Stimulated activated memory B cell treated with anti-CD40 and anti-IgM and Interleukin-4, amounts not matched to agents 10 μg/mL and 1 μg/mL and 100 μg/mL, for 72 hours (primary cell): ENCODE measurements at regions not wholly inside any gene's neighbourhood (a gene's known extent, or its start where the extent isn't known, plus 50 kb on each side); places are given as distances from the start of the nearest gene placed in this dataset.

ENCODE experiments used
- ATAC-seq: fragments of 150-1000 bp; cut with Tn5 transposase; 2 replicates; pipeline ENCODE4 v1.10.0; 2021
- H3K27ac Mint-ChIP-seq: one replicate; pipeline ENCODE4 v1.8.0; 2022; ENCODE audit warnings: mild to moderate bottlenecking, mixed read lengths
- H3K27me3 Mint-ChIP-seq: one replicate; pipeline ENCODE4 v1.8.0; 2022; ENCODE audit warnings: mixed read lengths
- H3K36me3 Mint-ChIP-seq: one replicate; pipeline ENCODE4 v1.8.0; 2022; ENCODE audit warnings: mixed read lengths
- H3K4me1 Mint-ChIP-seq: one replicate; pipeline ENCODE4 v1.8.0; 2022; ENCODE audit warnings: mixed read lengths
- H3K4me3 Mint-ChIP-seq: one replicate; pipeline ENCODE4 v1.8.0; 2022; ENCODE audit warnings: mild to moderate bottlenecking, moderate library complexity, mixed read lengths
- H3K9me3 Mint-ChIP-seq: one replicate; pipeline ENCODE4 v1.8.0; 2022; ENCODE audit warnings: mixed read lengths

DNA sequence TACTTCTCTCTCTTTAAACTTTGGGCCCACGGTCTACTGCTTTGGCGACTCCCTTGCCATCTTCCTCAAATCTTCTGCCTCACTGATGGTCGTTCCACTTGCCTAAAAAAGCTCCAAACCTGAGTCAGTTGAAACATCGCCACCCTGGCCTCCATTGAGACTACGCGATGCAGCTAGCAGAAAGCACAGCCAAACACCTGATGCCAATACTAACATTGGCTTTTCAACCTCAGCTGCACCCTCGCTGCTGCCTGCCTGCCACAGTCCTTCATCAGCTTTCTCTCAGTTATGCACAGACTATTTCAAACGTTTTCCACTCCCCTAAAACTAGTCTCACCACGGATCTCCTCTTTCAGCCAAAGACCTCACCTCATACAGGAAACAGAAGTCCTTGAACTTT lies 214.2 kb upstream of the TMCO5A start:
- Mint-ChIP-seq H3K9me3 (no peaks in the 10 kb centered on the region), H3K27ac (no peak overlapping the region), H3K27me3 (no peaks in the 10 kb centered on the region), H3K4me1 (no peaks in the 10 kb centered on the region), H3K4me3 (no peak overlapping the region), H3K36me3 (no peaks in the 10 kb centered on the region)
- no peak for ATAC-seq

GRCh38 chr15:37731146-37731746 lies 203.2 kb upstream of the TMCO5A start:
- Mint-ChIP-seq H3K4me1 (no peaks in the 10 kb centered on the region), H3K27me3 (no peaks in the 10 kb centered on the region), H3K4me3 (no peak overlapping the region), H3K36me3 (no peaks in the 10 kb centered on the region), H3K27ac (no peak overlapping the region), H3K9me3 (no peaks in the 10 kb centered on the region)
- ATAC-seq: no peak

- Mint-ChIP-seq H3K36me3 (no peaks in the 10 kb centered on the region), H3K27me3 (no peaks in the 10 kb centered on the region), H3K4me1 (no peaks in the 10 kb centered on the region), H3K9me3 (no peaks in the 10 kb centered on the region), H3K27ac (no peak overlapping the region), H3K4me3 (no peak overlapping the region)
- ATAC-seq: no peak
Measured at GRCh38 chr15:37733628-37734027, 200.8 kb upstream of the TMCO5A start.

DNA sequence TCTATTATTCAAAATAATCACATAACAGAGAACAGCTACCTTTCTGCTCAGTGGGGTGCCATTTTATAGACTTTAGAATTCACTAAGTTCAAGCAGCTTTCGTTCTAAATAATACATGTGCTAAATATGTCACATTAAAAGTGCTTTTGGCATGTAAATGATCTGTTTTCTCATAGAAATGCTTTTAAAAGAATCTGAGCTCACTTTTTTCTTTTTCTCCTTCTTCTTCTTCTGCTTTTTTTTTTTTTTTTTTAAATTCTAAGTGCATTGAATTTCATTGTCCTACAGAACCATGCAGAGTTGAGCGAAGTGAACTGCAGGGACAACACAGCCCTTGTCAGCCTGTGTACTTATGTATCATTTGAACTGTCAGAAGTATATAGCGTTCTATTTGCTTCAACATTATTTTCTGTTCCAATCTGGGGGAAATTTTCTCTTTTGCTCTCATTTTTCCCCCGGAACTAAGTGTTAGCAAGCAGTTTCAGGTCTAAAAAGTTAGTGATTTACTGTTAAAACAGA lies 193.8 kb upstream of the TMCO5A start:
- H3K4me3 Mint-ChIP-seq: no peak overlapping the region
- no peaks in the 10 kb centered on the region for H3K9me3 Mint-ChIP-seq
- no peak for ATAC-seq
- no peaks in the 10 kb centered on the region for H3K27me3 Mint-ChIP-seq
- no peaks in the 10 kb centered on the region for H3K4me1 Mint-ChIP-seq
- no peak overlapping the region for H3K27ac Mint-ChIP-seq
- H3K36me3 Mint-ChIP-seq: no peaks in the 10 kb centered on the region

- H3K36me3 Mint-ChIP-seq: no peaks in the 10 kb centered on the region
- peaks cover 3% of the 10 kb centered on the region for H3K9me3 Mint-ChIP-seq
- no peak for ATAC-seq
- no peak overlapping the region for H3K4me3 Mint-ChIP-seq
- H3K27me3 Mint-ChIP-seq: no peaks in the 10 kb centered on the region
- H3K27ac Mint-ChIP-seq: no peak overlapping the region
- H3K4me1 Mint-ChIP-seq: no peaks in the 10 kb centered on the region
Measured at GRCh38 chr15:37743826-37744225, 190.6 kb upstream of the TMCO5A start.

DNA sequence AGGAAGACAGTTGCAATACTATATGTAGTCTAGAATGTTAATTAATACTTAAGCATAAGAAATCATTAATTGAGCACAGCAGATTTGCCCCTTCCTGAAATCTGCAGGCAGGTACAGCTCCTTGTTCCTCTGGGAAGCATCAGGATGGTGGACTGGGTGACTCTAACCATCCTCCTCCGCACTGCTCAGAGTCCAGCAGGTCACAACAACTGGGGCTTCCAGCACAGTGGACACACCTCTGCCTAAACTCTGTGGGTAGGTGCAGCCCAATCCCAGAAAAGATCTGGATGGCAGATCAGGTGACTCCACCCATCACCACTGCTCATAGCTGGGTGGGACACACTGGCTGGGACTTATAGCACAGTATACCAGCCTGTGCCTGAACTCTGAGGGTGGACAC lies 189.9 kb upstream of the TMCO5A start:
- H3K4me3 Mint-ChIP-seq: no peak overlapping the region
- H3K36me3 Mint-ChIP-seq: no peaks in the 10 kb centered on the region
- no peaks in the 10 kb centered on the region for H3K27me3 Mint-ChIP-seq
- no peak overlapping the region for H3K27ac Mint-ChIP-seq
- no peaks in the 10 kb centered on the region for H3K4me1 Mint-ChIP-seq
- H3K9me3 Mint-ChIP-seq: peaks cover 10% of the 10 kb centered on the region
- ATAC-seq: no peak

DNA sequence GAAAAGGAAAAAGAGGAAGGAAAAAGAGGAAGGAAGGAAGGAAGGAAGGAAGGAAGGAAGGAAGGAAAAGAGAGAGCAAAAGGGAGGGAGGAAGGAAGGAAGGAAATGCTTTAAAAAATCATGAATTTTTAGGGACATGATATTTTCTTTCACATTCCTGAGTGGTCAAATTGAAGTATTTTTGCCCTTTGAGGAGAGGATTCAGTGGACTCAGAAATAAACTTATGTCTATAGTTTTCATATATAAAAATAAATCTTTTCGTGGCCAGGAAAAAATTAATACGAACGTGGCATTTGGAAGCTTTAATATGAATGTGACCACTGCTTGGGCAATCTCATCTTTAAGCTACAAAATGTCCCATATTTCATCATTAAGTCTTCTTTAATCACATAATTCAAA lies 183.0 kb upstream of the TMCO5A start:
- H3K27me3 Mint-ChIP-seq: no peaks in the 10 kb centered on the region
- no peak for ATAC-seq
- H3K4me1 Mint-ChIP-seq: no peaks in the 10 kb centered on the region
- no peak overlapping the region for H3K4me3 Mint-ChIP-seq
- H3K9me3 Mint-ChIP-seq: peaks cover 16% of the 10 kb centered on the region
- H3K27ac Mint-ChIP-seq: no peak overlapping the region
- H3K36me3 Mint-ChIP-seq: no peaks in the 10 kb centered on the region

DNA sequence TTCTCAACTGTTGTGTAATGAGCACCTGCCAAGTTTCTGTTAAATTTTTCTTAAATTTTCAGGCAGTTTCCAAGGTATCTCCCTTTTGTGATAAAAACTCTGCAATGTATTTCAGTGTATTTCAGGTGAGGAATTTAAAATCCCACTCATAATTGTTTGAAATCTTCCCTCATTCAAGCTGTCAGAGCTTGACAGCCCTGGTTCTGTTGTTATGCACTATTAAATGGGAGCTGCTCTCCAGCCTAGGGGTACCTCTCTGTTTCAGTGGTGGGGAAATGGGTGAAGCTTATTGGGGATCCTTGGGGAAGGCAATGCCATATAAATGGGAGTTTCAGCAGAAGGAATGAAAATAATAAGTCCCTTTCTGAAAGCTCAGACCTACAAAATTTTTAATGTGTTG lies 178.0 kb upstream of the TMCO5A start:
- Mint-ChIP-seq H3K9me3 (no peaks in the 10 kb centered on the region), H3K36me3 (no peaks in the 10 kb centered on the region), H3K27ac (no peak overlapping the region), H3K4me3 (no peak overlapping the region), H3K4me1 (peaks cover 7% of the 10 kb centered on the region), H3K27me3 (no peaks in the 10 kb centered on the region)
- no peak for ATAC-seq

GRCh38 chr15:37758412-37758811 lies 176.0 kb upstream of the TMCO5A start:
- peaks cover 7% of the 10 kb centered on the region for H3K4me1 Mint-ChIP-seq
- ATAC-seq: no peak
- no peak overlapping the region for H3K27ac Mint-ChIP-seq
- no peaks in the 10 kb centered on the region for H3K27me3 Mint-ChIP-seq
- H3K36me3 Mint-ChIP-seq: no peaks in the 10 kb centered on the region
- H3K9me3 Mint-ChIP-seq: no peaks in the 10 kb centered on the region
- no peak overlapping the region for H3K4me3 Mint-ChIP-seq

- no peaks in the 10 kb centered on the region for H3K27me3 Mint-ChIP-seq
- H3K36me3 Mint-ChIP-seq: no peaks in the 10 kb centered on the region
- H3K9me3 Mint-ChIP-seq: no peaks in the 10 kb centered on the region
- H3K4me3 Mint-ChIP-seq: no peak overlapping the region
- ATAC-seq: peak; percentile 67
- H3K27ac Mint-ChIP-seq: no peak overlapping the region
- H3K4me1 Mint-ChIP-seq: peaks cover 22% of the 10 kb centered on the region
Measured at GRCh38 chr15:37764733-37765191, 169.7 kb upstream of the TMCO5A start.

- H3K4me3 Mint-ChIP-seq: no peak overlapping the region
- no peaks in the 10 kb centered on the region for H3K27me3 Mint-ChIP-seq
- H3K9me3 Mint-ChIP-seq: no peaks in the 10 kb centered on the region
- ATAC-seq: no peak
- no peak overlapping the region for H3K27ac Mint-ChIP-seq
- H3K4me1 Mint-ChIP-seq: peaks cover 22% of the 10 kb centered on the region
- no peaks in the 10 kb centered on the region for H3K36me3 Mint-ChIP-seq
Measured at GRCh38 chr15:37765786-37766185, 168.7 kb upstream of the TMCO5A start.

DNA sequence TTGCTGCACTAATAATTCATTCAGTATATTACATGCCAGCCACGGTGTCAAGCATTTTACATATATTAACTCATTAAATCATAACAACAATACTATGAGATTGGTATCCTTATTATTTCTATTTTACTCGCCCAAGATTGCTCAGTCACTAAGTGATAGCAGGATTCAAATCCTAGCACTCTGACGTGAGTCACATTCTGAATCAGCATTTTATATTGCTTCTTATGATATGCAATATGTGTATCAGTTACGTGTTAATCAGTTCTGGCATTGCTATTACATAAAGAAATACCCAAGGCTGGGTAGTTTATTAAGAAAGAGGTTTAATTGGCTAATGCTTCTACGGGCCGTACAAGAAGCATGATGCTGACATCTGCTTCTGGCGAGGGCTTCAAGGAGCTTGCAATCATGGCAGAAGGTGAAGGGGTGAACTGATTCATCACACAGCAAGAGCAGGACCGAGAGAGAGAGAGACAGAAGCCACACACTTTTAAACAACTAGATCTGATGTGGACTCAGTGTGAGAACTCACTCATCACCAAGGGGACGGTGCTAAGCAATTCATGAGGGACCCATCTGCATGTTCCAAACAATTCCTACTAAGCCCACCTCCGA lies 166.5 kb upstream of the TMCO5A start:
- H3K4me3 Mint-ChIP-seq: no peak overlapping the region

GRCh38 chr15:37771465-37771864 lies 163.0 kb upstream of the TMCO5A start:
- Mint-ChIP-seq H3K27me3 (no peaks in the 10 kb centered on the region), H3K36me3 (no peaks in the 10 kb centered on the region), H3K9me3 (no peaks in the 10 kb centered on the region), H3K4me3 (no peak overlapping the region), H3K4me1 (peaks cover under 1% of the 10 kb centered on the region), H3K27ac (no peak overlapping the region)
- ATAC-seq: peak; percentile 45

More for the DNA sequence above, 166.5 kb upstream of the TMCO5A start:
- no peaks in the 10 kb centered on the region for H3K27me3 Mint-ChIP-seq
- H3K4me1 Mint-ChIP-seq: peaks cover 22% of the 10 kb centered on the region
- H3K9me3 Mint-ChIP-seq: no peaks in the 10 kb centered on the region
- H3K27ac Mint-ChIP-seq: no peak overlapping the region
- no peaks in the 10 kb centered on the region for H3K36me3 Mint-ChIP-seq
- no peak for ATAC-seq

GRCh38 chr15:37773111-37773860 lies 161.2 kb upstream of the TMCO5A start:
- ATAC-seq: no peak
- Mint-ChIP-seq H3K27me3 (no peaks in the 10 kb centered on the region), H3K4me3 (no peak overlapping the region), H3K4me1 (no peaks in the 10 kb centered on the region), H3K9me3 (no peaks in the 10 kb centered on the region), H3K27ac (no peak overlapping the region), H3K36me3 (no peaks in the 10 kb centered on the region)

- Mint-ChIP-seq H3K27me3 (no peaks in the 10 kb centered on the region), H3K27ac (no peak overlapping the region), H3K9me3 (no peaks in the 10 kb centered on the region), H3K4me1 (no peaks in the 10 kb centered on the region), H3K4me3 (no peak overlapping the region), H3K36me3 (no peaks in the 10 kb centered on the region)
- ATAC-seq: no peak
Measured at GRCh38 chr15:37774961-37775360, 159.5 kb upstream of the TMCO5A start.

DNA sequence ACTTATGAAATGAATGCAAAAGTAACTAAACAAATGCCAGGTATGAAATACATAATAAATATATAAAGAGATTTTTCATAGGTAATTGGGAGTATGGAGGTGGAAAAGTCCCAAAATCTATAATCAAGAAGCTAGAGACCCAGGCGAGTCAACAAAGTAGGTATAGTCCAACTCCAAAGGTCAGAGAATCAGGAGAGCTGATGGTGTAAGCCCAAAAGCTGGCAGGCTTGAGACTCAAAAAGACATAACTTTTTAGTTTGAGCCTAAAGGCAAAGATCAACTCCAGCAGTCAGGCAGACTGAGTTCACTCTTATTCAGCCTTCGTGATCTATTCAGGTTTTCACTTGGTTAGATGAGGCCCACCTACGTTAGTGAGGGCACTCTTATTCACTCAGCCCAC lies 157.4 kb upstream of the TMCO5A start:
- no peak for ATAC-seq
- Mint-ChIP-seq H3K4me1 (no peaks in the 10 kb centered on the region), H3K27ac (no peak overlapping the region), H3K4me3 (no peak overlapping the region), H3K27me3 (no peaks in the 10 kb centered on the region), H3K36me3 (no peaks in the 10 kb centered on the region), H3K9me3 (no peaks in the 10 kb centered on the region)
